ENCODE measurements at regions not wholly inside any gene's neighbourhood (a gene's known extent, or its start where the extent isn't known, plus 50 kb on each side); places are given as distances from the start of the nearest gene placed in this dataset.
"Not testable (repeated sequence)": the region's sequence is repeated elsewhere in the genome, so short reads cannot be mapped to it uniquely, and the experiment has no call there.

DNA sequence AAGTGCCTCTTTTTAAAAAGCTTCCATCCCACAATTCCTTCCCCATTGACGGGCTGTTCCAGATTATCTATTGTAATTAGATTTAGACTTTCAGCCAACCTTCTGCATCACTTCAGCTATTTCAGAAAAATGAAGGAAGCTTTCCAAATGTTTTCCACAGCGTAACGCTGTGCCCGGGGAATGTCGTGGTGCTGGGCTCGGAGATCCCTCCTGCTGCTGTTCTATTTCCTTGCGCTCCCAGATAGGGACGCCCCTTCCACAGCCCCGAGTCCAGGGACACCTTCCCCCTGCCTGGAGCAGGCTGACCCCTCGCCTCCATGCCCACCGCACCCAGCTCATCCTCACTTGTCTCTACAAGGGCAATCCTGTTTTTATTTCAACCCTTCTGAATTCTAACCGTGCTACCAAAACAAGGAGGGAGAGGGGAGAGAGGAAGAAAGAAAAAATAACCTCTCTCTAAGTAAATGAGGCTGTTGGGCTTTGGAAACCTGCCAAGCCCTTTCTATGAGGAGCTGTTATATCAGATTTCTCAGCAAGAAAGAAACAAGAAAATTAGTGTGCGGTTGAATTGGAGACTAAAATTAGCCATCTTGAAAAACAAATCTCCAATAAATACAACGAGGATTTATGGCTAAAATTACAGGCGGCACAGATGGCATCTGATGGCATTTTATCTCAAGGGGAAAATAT, 366.9 kb downstream of the BRD1 start:
- no peak for DNase-seq (ENCODE audit: low read depth in 2 of 2)

GRCh38 chr22:49460091-49460490, 367.6 kb downstream of the BRD1 start:
- no peak for DNase-seq (ENCODE audit: low read depth in 2 of 2)

GRCh38 chr22:49458708-49459099, 369.0 kb downstream of the BRD1 start:
- DNase-seq (ENCODE audit: low read depth in 2 of 2) = no peak

DNA sequence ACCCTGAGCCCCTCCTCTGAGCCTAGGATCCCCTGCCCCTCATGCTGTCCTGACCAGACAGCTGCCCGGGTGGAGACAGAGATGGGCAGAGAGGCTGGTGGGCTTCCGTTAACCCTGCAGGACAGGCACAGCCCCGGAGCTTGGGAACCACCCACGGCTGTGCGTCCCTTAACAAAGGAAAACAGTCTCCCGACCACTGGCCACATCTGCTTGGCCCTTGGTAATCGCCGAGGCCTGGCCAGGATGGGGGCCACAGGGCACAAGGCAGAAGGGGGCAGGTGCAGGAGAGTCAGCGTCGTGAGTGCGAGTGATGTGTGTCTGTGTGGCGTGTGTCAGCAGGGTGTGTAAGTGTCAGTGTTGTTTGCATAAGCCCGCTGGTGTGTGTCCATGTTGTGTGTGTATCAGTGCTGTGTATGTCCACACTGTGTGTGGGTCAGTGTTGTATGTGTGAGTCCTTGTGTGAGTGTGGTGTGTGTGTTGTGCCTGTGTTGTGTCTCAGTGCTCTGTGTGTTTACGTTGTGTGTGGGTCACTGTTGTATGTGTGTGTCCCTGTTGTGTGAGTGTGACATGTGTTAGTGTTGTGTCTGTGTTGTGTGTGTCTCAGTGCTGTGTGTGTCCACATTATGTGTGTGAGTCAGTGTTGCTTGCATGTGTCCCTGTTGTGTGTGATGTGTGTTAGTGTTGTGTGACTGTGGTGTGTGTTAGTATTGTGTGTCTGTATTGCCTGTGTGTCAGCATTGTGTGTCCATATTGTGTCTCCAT, 369.5 kb downstream of the BRD1 start:
- DNase-seq (ENCODE audit: low read depth in 2 of 2) = no peak

- DNase-seq (ENCODE audit: low read depth in 2 of 2) = no peak
Measured at GRCh38 chr22:49457146-49457545, 370.5 kb downstream of the BRD1 start.

- no peak for DNase-seq (ENCODE audit: low read depth in 2 of 2)
Measured at GRCh38 chr22:49455595-49455994, 372.1 kb downstream of the BRD1 start.

GRCh38 chr22:49454726-49455125, 372.9 kb downstream of the BRD1 start:
- DNase-seq (ENCODE audit: low read depth in 2 of 2) = no peak

GRCh38 chr22:49453771-49454170, 373.9 kb downstream of the BRD1 start:
- DNase-seq (ENCODE audit: low read depth in 2 of 2) = no peak

DNA sequence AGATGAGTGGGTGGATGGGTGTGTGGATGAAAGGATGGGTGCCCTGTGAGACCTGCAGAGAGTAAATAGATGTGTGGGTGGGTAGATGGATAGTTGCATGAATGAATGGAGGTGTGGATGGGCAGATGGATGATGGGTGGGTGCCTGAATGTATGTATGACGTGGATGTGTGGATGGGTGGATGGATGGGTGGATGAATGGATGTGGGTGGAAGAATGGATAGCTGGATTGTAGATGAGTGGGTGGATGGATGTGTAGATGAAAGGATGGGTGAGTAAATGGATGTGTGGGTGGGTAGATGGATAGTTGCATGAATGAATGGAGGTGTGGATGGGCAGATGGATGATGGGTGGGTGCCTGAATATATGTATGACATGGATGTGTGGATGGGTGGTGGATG, 374.7 kb downstream of the BRD1 start:
- not testable (repeated sequence) for DNase-seq (ENCODE audit: low read depth in 2 of 2)

GRCh38 chr22:49452362-49452946, 375.2 kb downstream of the BRD1 start:
- no peak for DNase-seq (ENCODE audit: low read depth in 2 of 2)

DNA sequence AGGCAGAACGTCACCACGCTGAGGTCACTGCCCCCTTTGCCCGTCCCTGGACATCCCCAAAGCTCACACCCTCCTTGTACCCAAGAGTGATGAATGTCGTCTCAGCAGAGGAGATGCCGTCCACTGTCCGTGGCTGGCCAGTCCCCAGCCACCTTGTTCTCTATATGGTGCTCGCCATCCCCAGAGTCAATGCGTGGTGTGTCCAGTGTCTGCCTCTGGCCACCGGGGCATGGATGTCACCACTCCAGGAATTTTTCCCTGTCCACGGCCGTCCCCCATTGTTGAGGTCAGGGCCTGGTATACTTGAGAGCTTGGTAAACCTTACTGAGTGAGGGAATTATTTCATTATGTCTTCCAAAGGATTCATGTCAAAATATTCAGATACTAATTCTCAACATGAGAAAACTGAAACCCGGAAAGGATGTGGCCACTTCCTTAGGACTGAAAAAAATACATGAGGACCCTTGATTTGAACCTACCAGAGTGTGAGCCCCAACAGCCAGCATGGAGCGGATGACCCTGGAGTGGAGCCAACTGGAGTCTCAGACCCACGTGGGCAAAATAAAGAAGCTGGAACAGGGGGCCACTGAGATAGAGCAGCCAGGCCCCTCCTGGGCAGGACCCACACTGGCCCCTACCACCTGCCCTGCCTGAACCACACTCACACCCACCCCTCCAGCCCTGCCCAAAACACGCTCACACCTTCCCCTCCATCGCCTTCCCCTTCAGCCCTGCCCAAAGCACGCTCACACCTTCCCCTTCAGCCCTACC, 376.4 kb downstream of the BRD1 start:
- no peak for DNase-seq (ENCODE audit: low read depth in 2 of 2)

DNA sequence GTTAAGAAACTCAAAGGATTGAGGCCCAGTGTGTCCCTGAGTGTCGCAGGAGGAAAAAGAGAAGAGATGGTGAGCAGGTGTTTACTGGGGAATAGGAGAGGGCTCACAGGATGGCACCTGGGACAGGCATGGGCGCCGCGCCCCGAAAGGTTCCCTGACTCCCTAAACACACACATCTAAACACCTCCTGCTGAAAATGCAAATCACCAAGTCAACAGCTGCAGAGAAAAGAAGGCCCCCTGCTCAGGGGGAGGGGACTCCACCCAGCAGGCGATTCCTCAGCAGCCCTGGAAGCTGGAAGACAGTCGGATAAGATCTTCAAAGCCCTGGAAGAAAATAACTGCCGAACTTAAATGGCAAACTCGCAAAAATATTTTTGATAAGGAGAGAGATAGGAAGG, 377.2 kb downstream of the BRD1 start:
- no peak for DNase-seq (ENCODE audit: low read depth in 2 of 2)

DNA sequence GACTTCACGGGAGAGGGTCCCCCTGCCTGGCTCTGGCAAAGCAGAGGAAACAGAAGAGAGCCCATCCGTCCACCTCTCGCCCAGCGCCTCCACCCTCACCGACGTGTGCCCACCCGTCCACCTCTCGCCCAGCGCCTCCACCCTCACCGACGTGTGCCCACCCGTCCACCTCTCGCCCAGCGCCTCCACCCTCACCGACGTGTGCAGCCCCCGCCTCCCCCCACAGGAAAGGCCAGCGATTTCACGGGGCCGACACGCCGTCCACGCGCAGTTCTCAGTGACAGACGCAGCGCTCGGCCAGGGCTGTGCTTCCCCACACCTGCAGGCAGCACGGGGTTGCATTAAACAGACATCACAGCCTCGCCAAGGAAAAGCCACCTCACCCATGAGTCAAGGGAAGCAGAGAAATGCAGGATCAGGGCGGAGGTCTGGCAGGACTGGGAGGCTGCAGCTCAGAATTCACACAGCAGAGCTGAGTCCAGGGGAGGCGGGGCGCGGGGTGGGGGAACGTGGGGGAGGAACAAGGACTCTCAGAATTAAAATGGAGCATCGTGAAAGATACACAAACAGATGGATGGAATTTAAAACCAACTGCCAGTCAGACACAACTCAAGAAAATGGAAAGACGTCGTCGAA, 377.7 kb downstream of the BRD1 start:
- DNase-seq (ENCODE audit: low read depth in 2 of 2) = no peak

GRCh38 chr22:49449377-49449776, 378.3 kb downstream of the BRD1 start:
- DNase-seq (ENCODE audit: low read depth in 2 of 2) = no peak

DNA sequence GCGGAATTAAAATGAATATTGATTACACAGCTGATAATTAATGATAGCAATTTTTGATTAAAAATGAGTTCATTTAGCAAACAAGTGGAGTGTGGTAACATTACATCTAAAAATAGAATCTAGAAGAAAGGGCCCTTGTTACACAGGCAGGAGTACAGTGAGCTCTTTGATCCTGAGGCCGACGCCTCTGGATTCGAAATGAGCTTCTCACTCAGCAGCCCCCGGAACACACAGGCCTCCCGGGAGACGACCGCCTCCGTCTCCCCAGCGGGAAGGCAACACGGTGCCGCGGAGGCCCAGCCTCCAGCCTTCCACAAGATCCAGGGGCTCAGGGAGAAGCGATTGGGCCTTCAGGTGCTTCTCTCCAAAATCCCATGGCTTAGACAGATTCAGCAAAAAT, 379.1 kb downstream of the BRD1 start:
- no peak for DNase-seq (ENCODE audit: low read depth in 2 of 2)

GRCh38 chr22:49447837-49448236, 379.8 kb downstream of the BRD1 start:
- DNase-seq (ENCODE audit: low read depth in 2 of 2) = no peak

DNA sequence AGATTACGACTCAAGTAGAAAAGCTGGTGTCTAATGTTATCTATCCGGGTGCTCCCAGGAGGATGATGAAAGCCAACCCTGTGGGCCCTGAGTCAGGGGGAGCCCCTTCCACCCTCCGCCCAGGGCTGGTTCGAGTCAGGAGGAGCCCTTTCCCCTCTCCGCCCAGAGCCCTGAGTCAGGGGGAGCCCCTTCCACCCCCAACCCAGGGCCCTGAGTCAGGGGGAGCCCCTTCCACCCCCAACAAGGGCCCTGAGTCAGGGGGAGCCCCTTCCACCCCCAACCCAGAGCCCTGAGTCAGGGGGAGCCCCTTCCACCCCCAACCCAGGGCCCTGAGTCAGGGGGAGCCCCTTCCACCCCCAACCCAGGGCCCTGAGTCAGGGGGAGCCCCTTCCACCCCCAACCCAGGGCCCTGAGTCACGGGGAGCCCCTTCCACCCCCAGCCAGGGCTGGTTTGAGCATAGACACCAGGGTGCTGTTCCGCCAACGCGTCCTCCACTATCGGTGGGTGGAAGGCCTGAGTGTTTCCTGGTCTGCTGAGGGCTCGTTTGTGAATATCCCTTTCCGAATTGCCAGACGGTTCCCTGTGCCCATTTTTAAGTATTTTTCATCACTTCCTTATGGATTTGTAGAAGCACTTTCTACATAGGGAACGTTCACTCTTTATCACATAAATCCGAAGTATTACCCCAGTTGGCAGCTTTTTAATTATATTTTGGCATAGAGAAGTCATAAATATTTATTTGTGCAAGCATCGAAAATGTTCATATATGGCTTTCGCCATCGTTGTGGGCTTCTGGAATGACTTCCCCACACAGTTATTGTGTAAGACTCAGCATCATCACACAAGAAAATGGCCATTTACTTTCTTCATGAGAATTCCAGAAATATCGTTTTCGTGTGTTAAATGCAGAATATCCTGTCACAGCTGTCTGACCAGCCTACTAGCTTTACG, 380.6 kb downstream of the BRD1 start:
- no peak for DNase-seq (ENCODE audit: low read depth in 2 of 2)

DNA sequence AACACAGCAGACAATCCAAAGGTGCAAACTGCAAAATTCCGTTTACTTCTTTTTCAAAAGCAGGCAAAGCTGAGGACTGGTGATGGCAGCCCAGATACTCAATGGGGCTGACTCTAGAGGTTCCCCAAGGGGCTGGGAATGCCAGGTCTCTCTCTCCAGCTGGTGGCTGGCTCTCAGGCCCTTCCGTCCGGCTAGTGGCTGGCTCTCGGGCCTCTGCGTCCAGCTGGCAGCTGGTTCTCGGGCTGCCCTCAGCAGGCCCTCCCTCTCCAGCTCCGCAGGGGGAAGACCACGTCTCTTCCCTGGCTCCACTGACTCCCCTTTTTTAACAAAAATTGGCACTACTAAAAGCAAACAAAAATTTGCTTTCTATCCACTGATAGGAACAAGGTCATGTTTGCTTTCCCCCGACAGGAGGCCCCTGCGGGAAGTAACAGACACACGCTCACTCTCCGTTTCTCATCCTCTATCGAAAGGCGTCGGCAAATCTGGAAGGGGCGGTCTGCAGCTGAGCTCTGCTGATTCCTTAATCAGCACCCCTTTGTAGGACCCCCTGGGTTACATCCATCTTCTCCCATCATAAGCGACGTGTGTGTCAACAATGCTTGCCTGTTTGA, 381.4 kb downstream of the BRD1 start:
- DNase-seq (ENCODE audit: low read depth in 2 of 2) = no peak

- DNase-seq (ENCODE audit: low read depth in 2 of 2) = no peak
Measured at GRCh38 chr22:49444781-49445180, 382.9 kb downstream of the BRD1 start.

DNA sequence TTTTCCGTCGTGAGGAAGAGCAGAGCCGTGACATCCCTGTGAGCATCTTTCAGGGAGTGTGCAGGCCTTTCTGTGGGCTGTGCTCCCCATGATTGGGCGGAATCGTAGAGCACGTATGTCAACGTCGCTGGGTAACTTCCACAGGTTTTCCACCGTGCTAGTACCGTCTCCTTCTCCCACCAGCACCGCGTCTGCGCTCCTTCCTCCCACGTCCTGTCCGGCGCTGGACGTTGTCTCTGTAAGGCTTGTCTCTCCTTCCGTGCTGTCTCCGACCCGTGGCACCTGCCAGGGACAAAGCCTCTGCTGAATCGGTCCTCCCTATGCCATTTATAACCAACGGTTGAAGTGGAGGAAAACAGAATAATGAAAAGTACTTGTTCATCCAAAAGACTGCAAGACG, 386.7 kb downstream of the BRD1 start:
- DNase-seq (ENCODE audit: low read depth in 2 of 2) = no peak
